Activated CD8-positive, alpha-beta memory T cell treated with anti-CD3 and anti-CD28 coated beads, Interleukin-2, amount 50 U/mL, for 48 hours (primary cell): ENCODE measurements at regions not wholly inside any gene's neighbourhood (a gene's known extent, or its start where the extent isn't known, plus 50 kb on each side); places are given as distances from the start of the nearest gene placed in this dataset.
"Not testable (repeated sequence)": the region's sequence is repeated elsewhere in the genome, so short reads cannot be mapped to it uniquely, and the experiment has no call there.

Experiments used
- DNase-seq: peaks from one replicate; pipeline ENCODE4 v3.0.0-alpha.2; 2020

GRCh38 chr12:9449181-9449580, 158.5 kb downstream of the KLRB1 start:
- no peak for DNase-seq

- not testable (repeated sequence) for DNase-seq
These were observed 159.1 kb downstream of the KLRB1 start for GRCh38 chr12:9448648-9449047.

- peak; percentile 94 for DNase-seq
These were observed 159.7 kb downstream of the KLRB1 start for GRCh38 chr12:9447791-9448614.

- peak; percentile 69 for DNase-seq
These were observed 160.6 kb downstream of the KLRB1 start for GRCh38 chr12:9446883-9447761.

- DNase-seq = not testable (repeated sequence)
These were observed 167.3 kb downstream of the KLRB1 start for GRCh38 chr12:9440428-9440827.

GRCh38 chr12:9435682-9436081, 172.0 kb downstream of the KLRB1 start:
- not testable (repeated sequence) for DNase-seq

GRCh38 chr12:9430385-9430784, 177.3 kb downstream of the KLRB1 start:
- DNase-seq = not testable (repeated sequence)

GRCh38 chr12:9428856-9429255, 178.9 kb downstream of the KLRB1 start:
- not testable (repeated sequence) for DNase-seq

GRCh38 chr12:9425429-9425828, 182.3 kb downstream of the KLRB1 start:
- not testable (repeated sequence) for DNase-seq

- not testable (repeated sequence) for DNase-seq
These were observed 183.5 kb downstream of the KLRB1 start for GRCh38 chr12:9424175-9424740.

GRCh38 chr12:9422689-9423088, 185.0 kb downstream of the KLRB1 start:
- not testable (repeated sequence) for DNase-seq

- not testable (repeated sequence) for DNase-seq
These were observed 186.1 kb downstream of the KLRB1 start for GRCh38 chr12:9421520-9422086.

GRCh38 chr12:9420817-9421519, 186.7 kb downstream of the KLRB1 start:
- not testable (repeated sequence) for DNase-seq

GRCh38 chr12:9418669-9419041, 189.1 kb downstream of the KLRB1 start:
- DNase-seq = not testable (repeated sequence)

GRCh38 chr12:9417947-9418668, 189.6 kb downstream of the KLRB1 start:
- DNase-seq = not testable (repeated sequence)

GRCh38 chr12:9417341-9417740, 190.4 kb downstream of the KLRB1 start:
- DNase-seq = not testable (repeated sequence)

GRCh38 chr12:9416346-9416745, 191.4 kb downstream of the KLRB1 start:
- not testable (repeated sequence) for DNase-seq

GRCh38 chr12:9415898-9416297, 191.8 kb downstream of the KLRB1 start:
- not testable (repeated sequence) for DNase-seq

- not testable (repeated sequence) for DNase-seq
These were observed 193.9 kb downstream of the KLRB1 start for GRCh38 chr12:9413862-9414261.

GRCh38 chr12:9412459-9412858, 195.3 kb downstream of the KLRB1 start:
- DNase-seq = not testable (repeated sequence)

GRCh38 chr12:9411616-9412268, 196.0 kb downstream of the KLRB1 start:
- DNase-seq = not testable (repeated sequence)
